Activated T-helper 1 cell treated with anti-CD3 and anti-CD28 coated beads, Interleukin-12 subunit alpha, Interleukin-12 subunit beta, Interleukin-2, Interleukin-4 antibody, amounts not matched to agents 30 ng/mL and 10 ng/mL and 1 ng/mL, durations not matched to agents 14 hours and 24 hours and 36 hours (primary cell): ENCODE measurements at regions not wholly inside any gene's neighbourhood (a gene's known extent, or its start where the extent isn't known, plus 50 kb on each side); places are given as distances from the start of the nearest gene placed in this dataset.

Source experiments
- DNase-seq: peaks from one replicate; pipeline ENCODE4 v3.0.0; 2021; ENCODE audit warnings: low spot score
- H3K27ac Mint-ChIP-seq: one replicate; pipeline ENCODE4 v1.8.0; 2021; ENCODE audit warnings: mild to moderate bottlenecking, mixed read lengths
- H3K27me3 Mint-ChIP-seq: one replicate; pipeline ENCODE4 v1.8.0; 2022; ENCODE audit warnings: mild to moderate bottlenecking, moderate library complexity, mixed read lengths; ENCODE audit not compliant: insufficient read depth
- H3K36me3 Mint-ChIP-seq: one replicate; pipeline ENCODE4 v1.8.0; 2021; ENCODE audit warnings: low read depth, mixed read lengths
- H3K4me1 Mint-ChIP-seq: one replicate; pipeline ENCODE4 v1.8.0; 2021; ENCODE audit warnings: low read depth, mixed read lengths
- H3K4me3 Mint-ChIP-seq: one replicate; pipeline ENCODE4 v1.8.0; 2021; ENCODE audit warnings: mild to moderate bottlenecking, moderate library complexity, mixed read lengths
- H3K9me3 Mint-ChIP-seq: one replicate; pipeline ENCODE4 v1.8.0; 2021; ENCODE audit warnings: mixed read lengths
- intact Hi-C: fragments of 100-400 bp; cut with micrococcal nuclease; formaldehyde crosslinking; loops from one replicate; pipeline ENCODE4 v1.15.1; 2024

GRCh38 chr16:48829336-48830310 is 219.6 kb upstream of the N4BP1 start:
- H3K27me3 Mint-ChIP-seq: no peaks in the 10 kb centered on the region
- no peaks in the 10 kb centered on the region for H3K4me1 Mint-ChIP-seq
- intact Hi-C loops: no loop called here
- no peak overlapping the region for H3K4me3 Mint-ChIP-seq
- no peak for DNase-seq
- no peak overlapping the region for H3K27ac Mint-ChIP-seq
- H3K36me3 Mint-ChIP-seq: no peaks in the 10 kb centered on the region
- H3K9me3 Mint-ChIP-seq: peaks cover 5% of the 10 kb centered on the region

- H3K9me3 Mint-ChIP-seq: peaks cover 5% of the 10 kb centered on the region
- intact Hi-C loops: no loop called here
- no peak overlapping the region for H3K27ac Mint-ChIP-seq
- H3K4me3 Mint-ChIP-seq: no peak overlapping the region
- H3K36me3 Mint-ChIP-seq: no peaks in the 10 kb centered on the region
- H3K27me3 Mint-ChIP-seq: no peaks in the 10 kb centered on the region
- H3K4me1 Mint-ChIP-seq: no peaks in the 10 kb centered on the region
- DNase-seq: no peak
Measured at GRCh38 chr16:48824271-48824670, 214.3 kb upstream of the N4BP1 start.

- Mint-ChIP-seq H3K36me3 (no peaks in the 10 kb centered on the region), H3K4me3 (no peak overlapping the region), H3K27ac (no peak overlapping the region), H3K4me1 (no peaks in the 10 kb centered on the region), H3K27me3 (no peaks in the 10 kb centered on the region), H3K9me3 (peaks cover 5% of the 10 kb centered on the region)
- intact Hi-C loops: no loop called here
- DNase-seq: no peak
Measured at GRCh38 chr16:48822431-48822830, 212.5 kb upstream of the N4BP1 start.

GRCh38 chr16:48820379-48820778 is 210.4 kb upstream of the N4BP1 start:
- H3K27me3 Mint-ChIP-seq: no peaks in the 10 kb centered on the region
- no peak overlapping the region for H3K4me3 Mint-ChIP-seq
- H3K27ac Mint-ChIP-seq: no peak overlapping the region
- intact Hi-C loops: no loop called here
- no peak for DNase-seq
- no peaks in the 10 kb centered on the region for H3K4me1 Mint-ChIP-seq
- H3K9me3 Mint-ChIP-seq: no peaks in the 10 kb centered on the region
- H3K36me3 Mint-ChIP-seq: no peaks in the 10 kb centered on the region

GRCh38 chr16:48818257-48818656 is 208.3 kb upstream of the N4BP1 start:
- H3K27ac Mint-ChIP-seq: no peak overlapping the region
- H3K9me3 Mint-ChIP-seq: no peaks in the 10 kb centered on the region
- no peaks in the 10 kb centered on the region for H3K4me1 Mint-ChIP-seq
- H3K36me3 Mint-ChIP-seq: no peaks in the 10 kb centered on the region
- peaks cover under 1% of the 10 kb centered on the region for H3K27me3 Mint-ChIP-seq
- intact Hi-C loops: no loop called here
- DNase-seq: no peak
- H3K4me3 Mint-ChIP-seq: no peak overlapping the region

GRCh38 chr16:48817032-48817431 is 207.1 kb upstream of the N4BP1 start:
- no peak overlapping the region for H3K27ac Mint-ChIP-seq
- H3K4me1 Mint-ChIP-seq: no peaks in the 10 kb centered on the region
- intact Hi-C loops: no loop called here
- no peaks in the 10 kb centered on the region for H3K9me3 Mint-ChIP-seq
- H3K27me3 Mint-ChIP-seq: peaks cover 9% of the 10 kb centered on the region
- H3K4me3 Mint-ChIP-seq: no peak overlapping the region
- no peak for DNase-seq
- H3K36me3 Mint-ChIP-seq: no peaks in the 10 kb centered on the region

GRCh38 chr16:48816393-48816792 is 206.4 kb upstream of the N4BP1 start:
- intact Hi-C loops: no loop called here
- Mint-ChIP-seq H3K36me3 (no peaks in the 10 kb centered on the region), H3K9me3 (no peaks in the 10 kb centered on the region), H3K4me1 (no peaks in the 10 kb centered on the region), H3K27ac (no peak overlapping the region), H3K4me3 (no peak overlapping the region), H3K27me3 (peaks cover 15% of the 10 kb centered on the region)
- no peak for DNase-seq

GRCh38 chr16:48814994-48815393 is 205.0 kb upstream of the N4BP1 start:
- Mint-ChIP-seq H3K9me3 (no peaks in the 10 kb centered on the region), H3K36me3 (no peaks in the 10 kb centered on the region), H3K27me3 (peaks cover 21% of the 10 kb centered on the region), H3K4me3 (no peak overlapping the region), H3K4me1 (no peaks in the 10 kb centered on the region), H3K27ac (no peak overlapping the region)
- no peak for DNase-seq
- intact Hi-C loops: no loop called here

GRCh38 chr16:48813485-48813884 is 203.5 kb upstream of the N4BP1 start:
- no peaks in the 10 kb centered on the region for H3K9me3 Mint-ChIP-seq
- H3K27me3 Mint-ChIP-seq: peaks cover 26% of the 10 kb centered on the region
- intact Hi-C loops: no loop called here
- no peaks in the 10 kb centered on the region for H3K36me3 Mint-ChIP-seq
- H3K4me3 Mint-ChIP-seq: no peak overlapping the region
- no peak for DNase-seq
- H3K4me1 Mint-ChIP-seq: no peaks in the 10 kb centered on the region
- no peak overlapping the region for H3K27ac Mint-ChIP-seq

- no peak overlapping the region for H3K27ac Mint-ChIP-seq
- intact Hi-C loops: no loop called here
- no peak for DNase-seq
- H3K4me1 Mint-ChIP-seq: no peaks in the 10 kb centered on the region
- no peaks in the 10 kb centered on the region for H3K36me3 Mint-ChIP-seq
- peaks cover 27% of the 10 kb centered on the region for H3K27me3 Mint-ChIP-seq
- no peak overlapping the region for H3K4me3 Mint-ChIP-seq
- H3K9me3 Mint-ChIP-seq: no peaks in the 10 kb centered on the region
Measured at GRCh38 chr16:48812856-48813255, 202.9 kb upstream of the N4BP1 start.

- no peak for DNase-seq
- Mint-ChIP-seq H3K27me3 (peaks cover 28% of the 10 kb centered on the region), H3K27ac (no peak overlapping the region), H3K4me1 (no peaks in the 10 kb centered on the region), H3K4me3 (no peak overlapping the region), H3K36me3 (no peaks in the 10 kb centered on the region), H3K9me3 (no peaks in the 10 kb centered on the region)
- intact Hi-C loops: no loop called here
Measured at GRCh38 chr16:48811478-48811877, 201.5 kb upstream of the N4BP1 start.

GRCh38 chr16:48810803-48811453 is 200.9 kb upstream of the N4BP1 start:
- no peaks in the 10 kb centered on the region for H3K36me3 Mint-ChIP-seq
- H3K27ac Mint-ChIP-seq: no peak overlapping the region
- intact Hi-C loops: no loop called here
- no peaks in the 10 kb centered on the region for H3K4me1 Mint-ChIP-seq
- H3K9me3 Mint-ChIP-seq: no peaks in the 10 kb centered on the region
- peaks cover 28% of the 10 kb centered on the region for H3K27me3 Mint-ChIP-seq
- no peak for DNase-seq
- no peak overlapping the region for H3K4me3 Mint-ChIP-seq

- Mint-ChIP-seq H3K9me3 (peaks cover 4% of the 10 kb centered on the region), H3K36me3 (no peaks in the 10 kb centered on the region), H3K27ac (no peak overlapping the region), H3K27me3 (peaks cover 28% of the 10 kb centered on the region), H3K4me1 (no peaks in the 10 kb centered on the region), H3K4me3 (no peak overlapping the region)
- DNase-seq: no peak
- intact Hi-C loops: no loop called here
Measured at GRCh38 chr16:48810436-48810802, 200.4 kb upstream of the N4BP1 start.
